Omental fat pad (tissue), 3 donors: ENCODE measurements at regions not wholly inside any gene's neighbourhood (a gene's known extent, or its start where the extent isn't known, plus 50 kb on each side); places are given as distances from the start of the nearest gene placed in this dataset.

ENCODE experiments used
- ATAC-seq: fragments of 150-250 bp; one replicate; pipeline ENCODE4 v1.9.1; 2016; ENCODE audit warnings: mild to moderate bottlenecking, moderate library complexity; ENCODE audit not compliant: low FRiP score
- DNase-seq: peaks from one replicate; pipeline ENCODE4 v3.0.0-alpha.2; 2019; ENCODE audit warnings: low spot score
- TF ChIP-seq, protein P1 (sequence below), 3 donors: fragments of 450-650 bp; IDR thresholded peaks; one replicate each; pipeline ENCODE4 v1.5.1; 2016 to 2017; ENCODE audit warnings: antibody characterized with exemption in 3 of 3, mild to moderate bottlenecking in 3 of 3, moderate library complexity in 2 of 3

DNA sequence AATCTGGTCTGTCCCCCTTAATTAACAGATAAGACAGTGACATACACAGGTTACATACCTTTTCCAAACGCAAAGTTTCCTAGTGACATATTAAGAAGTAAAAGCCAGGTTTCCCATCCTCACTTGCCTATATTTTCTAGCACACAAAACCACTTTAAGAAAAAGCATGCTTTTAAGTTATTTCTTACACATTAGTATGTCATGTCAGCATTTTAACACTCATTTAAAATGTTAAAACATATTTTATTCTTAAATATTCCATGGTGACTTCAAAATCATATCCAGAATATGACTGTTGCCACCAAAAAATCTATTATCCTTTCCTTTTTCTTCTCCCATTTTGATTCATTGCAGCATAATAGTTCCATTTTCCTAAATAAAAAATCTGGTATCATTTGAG lies 1830.2 kb downstream of the STIM2 start:
- DNase-seq = no peak
- TF ChIP-seq, protein P1, sequence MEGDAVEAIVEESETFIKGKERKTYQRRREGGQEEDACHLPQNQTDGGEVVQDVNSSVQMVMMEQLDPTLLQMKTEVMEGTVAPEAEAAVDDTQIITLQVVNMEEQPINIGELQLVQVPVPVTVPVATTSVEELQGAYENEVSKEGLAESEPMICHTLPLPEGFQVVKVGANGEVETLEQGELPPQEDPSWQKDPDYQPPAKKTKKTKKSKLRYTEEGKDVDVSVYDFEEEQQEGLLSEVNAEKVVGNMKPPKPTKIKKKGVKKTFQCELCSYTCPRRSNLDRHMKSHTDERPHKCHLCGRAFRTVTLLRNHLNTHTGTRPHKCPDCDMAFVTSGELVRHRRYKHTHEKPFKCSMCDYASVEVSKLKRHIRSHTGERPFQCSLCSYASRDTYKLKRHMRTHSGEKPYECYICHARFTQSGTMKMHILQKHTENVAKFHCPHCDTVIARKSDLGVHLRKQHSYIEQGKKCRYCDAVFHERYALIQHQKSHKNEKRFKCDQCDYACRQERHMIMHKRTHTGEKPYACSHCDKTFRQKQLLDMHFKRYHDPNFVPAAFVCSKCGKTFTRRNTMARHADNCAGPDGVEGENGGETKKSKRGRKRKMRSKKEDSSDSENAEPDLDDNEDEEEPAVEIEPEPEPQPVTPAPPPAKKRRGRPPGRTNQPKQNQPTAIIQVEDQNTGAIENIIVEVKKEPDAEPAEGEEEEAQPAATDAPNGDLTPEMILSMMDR (IDR thresholded peaks at IDR 0.05) = no peak
- no peak for ATAC-seq

DNA sequence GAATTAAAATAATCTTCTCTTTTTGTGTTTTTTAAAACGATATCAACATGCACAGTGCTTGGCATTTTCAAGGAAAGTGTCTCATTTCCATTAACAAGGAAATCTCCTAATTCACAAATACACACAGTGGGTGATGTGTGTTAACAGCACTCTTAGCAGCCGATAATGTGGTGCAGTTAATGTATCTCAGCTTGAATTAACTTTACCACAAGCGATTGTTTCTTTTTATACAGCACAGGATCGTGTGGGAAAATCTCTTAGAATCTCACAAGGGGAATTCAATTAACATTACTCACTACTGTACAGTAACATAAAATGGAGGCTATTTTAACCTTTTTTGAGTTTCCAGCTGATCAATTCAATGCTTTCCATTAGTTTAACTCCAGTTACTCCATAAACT lies 1841.9 kb downstream of the STIM2 start:
- ATAC-seq (no peak), DNase-seq (no peak)
- TF ChIP-seq, protein P1 (IDR thresholded peaks at IDR 0.05) = no peak

DNA sequence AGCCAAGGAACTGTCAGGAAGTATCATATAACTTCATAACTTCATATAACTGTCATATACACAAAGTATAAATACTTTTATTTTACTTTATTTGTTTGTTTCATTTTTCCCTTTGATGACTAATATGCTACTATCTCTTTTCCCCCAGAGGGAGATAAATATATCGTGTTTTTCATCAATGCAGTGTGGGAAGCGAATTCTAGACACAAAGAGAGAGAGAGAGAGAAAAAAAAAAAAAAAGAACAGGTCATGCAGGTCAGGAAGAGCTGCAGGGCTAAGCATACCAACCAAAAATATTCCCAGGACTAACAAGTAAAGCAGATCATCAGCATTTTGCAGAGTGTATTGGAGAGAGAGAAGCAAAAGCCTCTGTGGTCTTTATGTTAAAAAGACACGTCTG lies 1849.2 kb downstream of the STIM2 start:
- TF ChIP-seq, protein P1 (IDR thresholded peaks at IDR 0.05) = no peak
- DNase-seq (no peak), ATAC-seq (no peak)

DNA sequence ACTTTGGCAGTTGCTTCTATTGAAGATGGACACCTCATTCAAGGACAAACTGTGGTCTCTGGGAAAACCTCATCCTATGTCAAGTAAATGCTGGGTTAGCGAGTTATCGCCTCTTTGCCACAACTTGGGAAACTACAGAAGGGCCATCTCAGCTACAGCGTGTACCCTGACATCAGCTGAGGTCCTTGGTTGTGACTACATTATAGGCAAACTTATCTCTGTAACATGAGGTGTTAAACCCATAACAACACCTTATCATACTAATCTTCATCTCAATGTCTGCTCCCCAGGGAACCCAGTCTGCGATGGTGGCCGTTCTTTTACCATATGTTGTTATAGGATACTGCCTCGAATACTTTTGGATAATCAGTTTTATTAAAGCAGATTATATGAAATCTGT lies 1862.7 kb downstream of the STIM2 start:
- TF ChIP-seq, protein P1 (IDR thresholded peaks at IDR 0.05) = no peak
- no peak for DNase-seq
- no peak for ATAC-seq

DNA sequence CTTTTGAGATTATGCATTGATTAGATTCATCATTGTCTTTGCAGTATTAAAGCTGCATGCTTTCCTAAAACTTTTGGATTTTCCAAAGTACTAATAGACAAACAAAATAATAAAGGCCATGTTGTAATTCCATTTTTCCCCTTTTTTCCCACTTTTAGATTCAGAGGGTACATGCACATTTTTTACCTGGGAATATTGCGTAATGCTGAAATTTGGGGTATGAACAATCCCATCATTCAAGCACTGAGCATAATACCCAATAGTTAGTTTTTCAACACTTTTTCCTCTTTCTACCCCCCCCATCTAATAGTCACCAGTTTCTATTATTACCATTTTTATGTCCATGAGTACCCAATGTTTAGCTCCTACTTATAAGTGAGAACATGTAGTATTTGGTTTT lies 1863.6 kb downstream of the STIM2 start:
- ATAC-seq (no peak), DNase-seq (no peak)
- TF ChIP-seq, protein P1 (IDR thresholded peaks at IDR 0.05) = no peak

DNA sequence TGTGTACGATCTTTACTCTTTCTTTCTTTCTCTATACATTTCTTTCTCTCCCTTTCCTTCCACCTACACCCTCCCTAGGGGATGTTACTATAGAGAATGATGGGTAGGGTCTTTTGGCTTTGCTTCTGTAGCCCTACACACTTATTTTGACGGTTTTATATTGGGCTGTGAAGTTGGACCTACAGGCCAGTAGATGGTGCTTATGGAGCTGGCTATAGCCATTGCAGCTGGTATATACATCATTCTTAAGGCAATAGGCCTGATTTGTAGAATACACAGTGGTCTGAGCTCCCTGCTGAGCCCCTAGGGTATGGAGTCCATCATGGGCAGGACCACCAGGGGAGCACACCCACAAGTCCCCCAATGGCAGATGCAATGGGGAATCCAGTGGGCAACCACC lies 1869.7 kb downstream of the STIM2 start:
- DNase-seq (no peak), ATAC-seq (no peak)
- TF ChIP-seq, protein P1 (IDR thresholded peaks at IDR 0.05) = no peak

DNA sequence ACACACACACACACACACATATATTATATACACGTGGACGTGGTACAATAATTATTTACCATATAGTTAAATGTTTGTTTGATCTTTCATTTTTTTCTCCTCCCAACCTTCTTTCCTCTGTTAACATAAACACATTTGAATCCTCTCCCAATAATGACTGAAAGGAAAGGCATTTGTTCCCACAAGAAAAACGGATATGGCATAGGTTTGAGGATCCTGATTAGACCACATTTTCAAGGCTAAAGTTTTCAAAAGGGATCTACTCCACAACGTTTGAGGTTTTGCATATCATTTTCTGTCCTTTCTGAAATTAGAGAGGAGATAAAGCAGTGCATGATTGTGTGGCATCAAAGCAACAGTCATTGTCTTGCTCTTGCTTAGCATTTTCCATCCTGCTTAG lies 1883.4 kb downstream of the STIM2 start:
- DNase-seq (no peak), ATAC-seq (no peak)
- TF ChIP-seq, protein P1 (IDR thresholded peaks at IDR 0.05) = no peak
